NCI-H82 treated with DMSO at 0.1 percent for 48 hours (cell line): ENCODE measurements at regions not wholly inside any gene's neighbourhood (a gene's known extent, or its start where the extent isn't known, plus 50 kb on each side); places are given as distances from the start of the nearest gene placed in this dataset.
A peak's percentile ranks its signal among the peaks of the same experiment; 100 is the strongest.
"Not testable (repeated sequence)": the region's sequence is repeated elsewhere in the genome, so short reads cannot be mapped to it uniquely, and the experiment has no call there.

Source experiments
- DNase-seq: peaks from one replicate; lab custom pipeline; 2025; ENCODE audit not compliant: unreplicated experiment; lab: John Stamatoyannopoulos, UW

DNA sequence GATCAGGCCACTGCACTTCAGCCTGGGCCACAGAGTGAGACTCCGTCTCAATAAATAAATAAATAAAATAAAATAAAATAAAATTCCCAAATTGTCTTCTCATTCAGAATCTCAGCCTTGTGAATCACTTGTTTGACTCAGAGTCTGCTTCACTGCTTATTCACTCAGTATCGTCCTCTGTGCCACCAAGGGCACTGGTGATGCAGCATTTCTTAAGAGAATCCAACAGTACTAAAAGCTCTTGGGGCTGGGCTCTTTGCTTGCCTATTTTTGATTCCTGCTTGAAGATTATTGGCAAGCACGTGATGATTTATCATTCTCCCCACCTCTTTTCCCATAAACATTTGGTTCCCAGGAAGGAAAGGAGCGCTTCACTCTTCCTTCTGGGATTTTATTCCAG lies 54.8 kb upstream of the HMGB1 start:
- DNase-seq, result no peak

DNA sequence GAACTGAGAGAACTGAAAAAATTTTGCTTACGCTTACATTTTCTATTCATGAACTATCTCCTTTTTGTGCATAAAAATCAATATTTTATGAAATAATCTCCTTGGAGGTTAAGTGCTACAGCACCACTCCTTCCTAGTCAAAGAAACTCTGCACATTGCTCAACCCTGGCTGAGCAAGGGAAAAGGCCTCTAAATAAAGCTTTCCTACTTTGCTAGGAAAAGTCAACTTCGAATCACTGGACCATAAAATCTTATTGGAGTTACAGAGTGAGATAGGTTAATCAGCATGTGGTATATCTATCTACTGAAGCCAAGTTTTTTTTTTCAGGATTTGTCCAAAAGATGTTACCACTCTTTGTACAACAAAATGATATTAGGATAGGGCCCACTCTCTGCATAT lies 57.5 kb upstream of the HMGB1 start:
- DNase-seq, result peak; percentile 60

DNA sequence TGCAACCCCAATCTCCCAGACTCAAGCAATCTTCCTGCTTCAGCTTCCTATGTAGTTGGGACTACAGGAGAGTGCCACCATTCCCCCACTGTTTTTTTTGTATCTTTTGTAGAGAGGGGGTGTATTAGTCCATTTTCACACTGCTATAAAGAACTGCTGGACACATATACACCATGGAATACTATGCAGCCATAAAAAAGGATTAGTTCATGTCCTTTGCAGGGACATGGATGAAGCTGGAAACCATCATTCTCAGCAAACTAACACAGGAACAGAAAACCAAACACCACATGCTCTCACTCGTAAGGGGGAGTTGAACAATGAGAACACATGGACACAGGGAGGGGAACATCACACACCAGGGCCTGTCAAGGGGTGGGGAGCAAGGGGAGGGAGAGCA lies 58.1 kb upstream of the HMGB1 start:
- not testable (repeated sequence) for DNase-seq

DNA sequence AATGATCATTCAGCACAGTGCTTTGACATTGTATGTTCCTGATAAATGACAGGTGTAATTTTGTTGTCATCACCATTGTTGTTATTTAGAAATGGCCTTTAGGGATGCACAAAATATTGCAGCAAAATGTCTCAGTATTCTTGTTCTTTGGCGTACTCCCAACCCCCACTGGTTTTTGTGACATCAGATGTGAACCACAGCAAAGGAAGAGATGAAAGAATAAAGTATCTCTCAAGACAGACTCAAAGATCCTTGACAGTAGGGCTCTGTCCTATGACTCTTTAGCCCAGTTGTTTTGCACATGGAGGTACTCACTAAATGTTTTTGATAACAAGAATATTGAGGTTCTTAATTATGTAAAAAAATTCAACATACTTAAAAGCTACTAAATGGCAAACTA lies 59.5 kb upstream of the HMGB1 start:
- peak; percentile 44 for DNase-seq

DNA sequence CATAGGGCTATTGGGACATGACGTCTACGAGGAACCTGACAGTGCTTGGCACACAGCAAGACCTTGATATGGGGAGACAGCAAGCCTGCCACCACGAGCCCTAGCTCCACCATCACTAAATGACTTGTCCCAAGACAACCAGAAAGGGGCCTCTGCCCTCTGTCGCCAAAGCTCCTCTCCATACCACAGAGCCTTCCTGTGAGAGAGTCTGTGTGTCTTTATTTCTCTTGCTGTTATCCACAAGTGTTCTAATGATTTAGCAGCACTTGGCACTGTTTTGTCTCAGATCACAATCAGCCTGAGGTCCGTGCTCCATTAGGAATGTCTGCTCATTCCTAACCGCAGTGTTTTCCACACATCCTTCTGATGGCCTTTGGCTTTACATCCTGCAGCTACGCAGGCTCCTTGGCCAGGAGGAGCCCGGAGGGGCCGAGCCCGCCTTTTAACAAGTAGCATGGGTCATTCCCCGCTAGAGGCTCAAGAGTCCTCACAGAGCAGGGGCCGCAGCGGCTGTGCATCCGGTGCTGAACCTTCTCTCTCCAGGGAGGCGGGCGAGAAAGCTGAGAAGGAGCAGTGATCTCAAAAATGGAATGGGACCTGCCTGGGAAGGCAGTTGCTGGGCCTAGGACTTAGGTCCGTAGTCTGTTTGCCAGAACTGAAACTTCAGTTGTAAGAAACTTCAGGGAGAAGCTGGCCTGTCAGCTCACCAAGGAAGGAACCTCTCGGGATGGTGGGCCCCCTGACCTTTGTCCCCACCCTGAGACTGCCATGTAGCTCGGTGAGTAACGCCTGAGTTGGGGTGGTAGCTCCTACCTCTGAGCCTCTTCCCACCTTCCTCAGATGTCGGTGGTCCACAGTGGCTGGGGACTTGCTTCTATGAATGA lies 61.1 kb upstream of the HMGB1 start:
- DNase-seq, result no peak

DNA sequence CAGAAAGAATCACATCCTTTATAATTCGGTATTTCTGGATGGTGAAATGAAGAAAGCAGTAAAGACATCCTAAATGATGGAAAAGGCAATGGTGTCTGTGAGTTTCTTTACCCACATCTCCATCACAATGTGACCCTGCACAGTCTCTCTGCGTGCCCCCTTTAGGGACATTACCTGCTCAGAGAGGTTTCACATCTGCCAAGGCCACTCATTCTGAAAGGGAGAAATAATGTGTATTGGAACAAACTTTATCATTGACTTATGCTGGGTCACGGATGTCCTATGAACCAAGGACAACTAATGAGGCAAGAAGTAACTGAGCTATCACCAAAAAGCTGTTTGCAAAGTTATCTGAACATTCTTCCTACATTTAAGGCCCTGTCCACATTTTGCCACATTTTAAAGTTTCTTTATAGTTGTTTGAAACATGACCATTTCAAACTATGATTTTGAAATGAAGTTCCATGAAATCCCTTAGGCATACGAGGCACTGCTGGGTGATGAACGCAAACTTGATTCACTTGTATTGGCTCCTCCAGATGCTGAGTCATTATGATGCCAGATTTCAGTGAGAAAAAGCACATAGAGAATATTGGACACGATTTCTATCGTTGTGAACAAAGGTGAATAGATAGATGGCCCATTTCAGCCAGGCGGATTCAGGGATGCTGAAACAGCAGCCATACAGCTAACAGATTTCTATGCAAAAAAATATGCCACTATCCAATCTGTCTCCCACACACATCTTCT lies 63.5 kb upstream of the HMGB1 start:
- no peak for DNase-seq

DNA sequence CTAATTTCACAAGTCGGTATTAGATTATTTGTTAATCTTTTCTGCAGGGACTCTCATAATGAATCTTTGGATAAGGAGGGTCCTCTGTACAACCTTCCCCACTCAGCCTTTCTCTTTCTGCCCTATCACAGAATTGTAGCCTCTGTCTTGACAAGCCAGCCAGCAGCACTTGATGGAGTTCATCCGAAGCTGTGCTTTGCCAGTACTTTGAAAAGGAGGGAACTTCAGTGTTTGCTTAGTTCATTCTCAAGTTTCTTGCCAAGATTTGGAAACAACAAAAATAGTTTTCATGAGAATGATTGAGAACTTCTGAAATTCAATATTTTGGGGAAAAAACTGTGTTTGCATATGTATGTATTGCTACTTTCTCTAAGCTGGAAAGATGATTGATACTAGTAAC lies 69.3 kb upstream of the HMGB1 start:
- no peak for DNase-seq

DNA sequence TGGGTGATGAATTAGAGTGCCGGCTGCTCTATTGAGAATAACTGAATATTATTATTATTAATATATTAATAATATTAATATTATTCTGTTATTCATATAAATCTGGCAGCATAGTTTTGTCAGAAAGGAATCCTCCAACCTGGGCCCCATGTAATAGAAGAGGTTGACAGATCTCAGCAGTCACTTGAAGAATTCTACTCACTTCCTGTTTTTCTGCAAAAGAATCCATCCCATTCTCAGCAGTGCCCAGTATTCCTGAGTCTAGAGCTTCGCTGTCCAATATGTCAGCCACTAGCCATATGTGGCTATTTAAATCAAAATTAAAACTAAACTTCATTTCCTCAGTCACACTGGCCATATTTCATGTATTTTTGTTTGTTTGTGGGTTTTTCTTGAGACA lies 72.4 kb upstream of the USPL1 start:
- no peak for DNase-seq

DNA sequence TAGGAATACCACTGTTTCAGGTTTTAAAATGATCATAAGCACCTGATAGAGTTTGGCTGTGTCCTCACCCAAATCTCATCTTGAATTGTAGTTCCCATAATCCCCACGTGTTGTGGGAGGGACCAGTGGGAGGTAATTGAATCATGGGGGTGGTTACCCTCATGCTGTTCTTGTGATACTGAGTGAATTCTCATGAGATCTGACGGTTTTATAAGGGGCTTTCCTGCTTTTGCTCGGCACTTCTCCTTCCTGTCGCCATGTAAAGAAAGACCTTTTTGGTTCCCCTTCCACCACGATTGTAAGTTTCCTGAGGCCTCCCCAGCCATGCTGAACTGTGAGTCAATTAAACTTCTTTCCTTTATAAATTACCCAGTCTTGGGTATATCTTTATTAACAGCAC lies 69.7 kb upstream of the USPL1 start:
- DNase-seq, result not testable (repeated sequence)

DNA sequence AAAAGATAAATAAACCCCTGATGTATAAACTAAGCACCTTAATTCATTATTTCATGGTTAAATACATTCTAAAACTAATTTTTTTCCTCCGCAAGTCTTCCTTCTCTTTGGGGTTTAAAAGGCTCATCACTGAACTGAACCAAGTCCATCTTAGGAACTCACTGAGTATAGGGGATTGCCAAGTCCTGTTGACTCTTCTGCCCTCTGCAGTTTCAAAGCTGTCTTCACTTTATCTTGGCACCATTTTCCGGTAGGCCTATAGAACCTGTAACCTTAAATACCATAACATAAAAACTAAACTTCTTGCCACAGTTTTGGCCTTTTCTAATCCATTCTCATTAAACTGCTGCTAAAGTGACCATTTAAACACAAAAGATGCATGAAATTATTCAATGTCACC lies 66.5 kb upstream of the USPL1 start:
- peak; percentile 45 for DNase-seq

DNA sequence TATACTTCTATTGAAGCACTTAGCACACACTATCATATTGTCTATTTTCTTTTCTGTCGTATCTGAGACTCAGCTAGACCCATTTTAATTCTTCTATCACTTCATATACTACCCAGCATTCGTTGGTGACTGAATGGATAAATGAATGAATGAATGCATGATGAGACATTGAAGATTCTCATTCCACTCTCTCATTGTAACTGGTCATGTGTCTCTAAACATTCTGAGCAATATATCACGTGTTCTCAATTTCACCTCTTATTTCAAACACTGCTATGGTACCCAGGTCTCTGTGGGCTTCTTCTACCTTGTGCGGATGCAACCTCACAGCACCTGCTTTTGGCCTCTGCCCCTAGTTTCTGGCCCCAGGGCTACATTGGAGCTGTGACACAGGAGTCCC lies 65.2 kb upstream of the USPL1 start:
- DNase-seq, result no peak

DNA sequence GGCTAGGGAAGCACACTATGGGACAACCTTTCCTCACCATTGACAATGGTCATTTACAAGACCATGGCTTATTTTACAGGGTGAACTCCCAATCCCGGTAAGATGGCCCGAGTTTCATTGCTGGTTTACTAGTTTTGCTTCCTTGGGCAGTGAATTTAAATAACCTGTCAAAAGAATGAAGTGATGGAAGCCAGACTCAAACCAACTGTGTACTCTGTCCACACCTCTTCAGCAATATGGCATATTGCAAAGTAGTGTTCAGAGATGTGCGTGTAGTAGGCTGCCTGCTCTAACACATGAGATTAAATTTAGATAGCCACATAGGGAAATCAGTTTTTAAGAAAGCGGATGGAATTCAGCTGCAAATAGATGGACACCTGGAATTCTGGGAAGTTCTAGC lies 58.4 kb upstream of the USPL1 start:
- DNase-seq, result no peak

DNA sequence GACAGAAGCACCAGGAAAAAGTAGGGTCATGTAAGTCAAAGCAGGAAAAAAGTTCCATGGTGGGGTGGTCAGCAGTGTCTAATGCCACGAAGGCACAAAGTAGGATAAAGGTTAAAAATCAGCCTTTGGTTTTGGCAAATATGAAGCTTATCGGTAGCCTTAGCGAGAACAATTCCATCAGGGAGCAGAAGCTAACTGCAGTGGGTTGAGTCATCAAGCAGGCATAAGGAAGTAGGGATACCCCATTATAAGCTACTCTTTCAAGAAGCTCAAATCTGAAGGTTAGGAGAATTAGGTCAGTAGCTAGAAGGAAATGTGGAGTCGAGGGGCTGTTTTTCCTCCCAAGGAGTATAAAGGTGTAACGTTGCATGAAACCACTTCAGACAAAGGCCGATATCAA lies 57.5 kb upstream of the USPL1 start:
- DNase-seq, result no peak

DNA sequence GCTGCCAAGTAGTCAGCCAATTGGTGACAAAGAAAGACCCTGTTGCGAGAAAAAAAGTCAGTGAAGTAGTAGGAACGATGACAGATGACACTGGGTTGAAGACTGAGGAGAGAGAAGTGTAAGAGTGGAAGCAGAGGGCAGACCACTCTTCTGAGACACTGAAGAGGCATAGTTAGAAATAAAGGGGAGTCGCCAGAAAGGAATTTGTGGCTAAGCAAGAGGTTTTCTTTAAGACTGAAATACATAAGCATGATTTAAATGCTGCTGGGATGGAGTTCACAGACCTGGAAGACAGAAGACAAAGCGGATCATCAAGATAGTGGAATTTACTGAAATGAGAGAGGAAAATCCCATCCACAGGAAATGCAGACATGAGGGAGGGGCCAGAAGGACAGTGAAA lies 56.2 kb upstream of the USPL1 start:
- no peak for DNase-seq

DNA sequence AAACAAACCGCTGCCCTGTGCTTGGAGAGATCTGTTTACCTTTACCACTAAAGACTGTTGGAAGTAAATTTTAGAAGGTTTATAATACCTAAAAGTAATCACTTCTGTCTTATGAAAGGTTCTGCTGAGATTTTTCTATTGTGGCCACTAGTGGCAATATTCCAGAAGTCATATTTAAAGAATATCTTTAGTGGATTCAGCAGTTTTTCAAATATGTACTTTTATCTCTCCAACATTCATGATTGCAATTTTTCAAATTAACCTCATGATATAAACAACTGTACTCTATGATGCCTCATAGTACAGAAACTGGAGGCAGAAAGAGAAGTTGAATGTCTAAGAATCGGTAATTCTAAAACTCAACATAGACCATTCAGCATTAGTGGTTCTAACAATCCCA lies 53.2 kb upstream of the USPL1 start:
- no peak for DNase-seq

DNA sequence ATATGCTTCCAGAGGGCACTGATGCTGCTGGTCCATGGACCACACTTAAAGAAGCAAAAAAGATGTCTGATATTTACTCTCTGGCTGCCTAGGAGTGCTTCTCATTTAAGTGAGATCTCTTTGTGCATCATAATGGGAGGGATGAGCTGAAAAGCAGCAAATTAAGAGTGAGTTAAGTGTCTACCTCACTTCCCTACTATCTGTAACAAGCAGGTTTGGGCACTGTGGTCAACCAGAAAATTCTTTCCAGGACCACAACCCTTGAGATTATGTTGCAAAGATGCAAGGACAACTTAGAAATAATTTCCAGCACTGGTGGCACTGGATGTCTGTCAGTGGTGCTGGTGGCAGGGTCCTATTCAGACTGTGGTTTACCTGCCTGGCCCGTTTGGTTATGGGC lies 52.1 kb upstream of the USPL1 start:
- no peak for DNase-seq

DNA sequence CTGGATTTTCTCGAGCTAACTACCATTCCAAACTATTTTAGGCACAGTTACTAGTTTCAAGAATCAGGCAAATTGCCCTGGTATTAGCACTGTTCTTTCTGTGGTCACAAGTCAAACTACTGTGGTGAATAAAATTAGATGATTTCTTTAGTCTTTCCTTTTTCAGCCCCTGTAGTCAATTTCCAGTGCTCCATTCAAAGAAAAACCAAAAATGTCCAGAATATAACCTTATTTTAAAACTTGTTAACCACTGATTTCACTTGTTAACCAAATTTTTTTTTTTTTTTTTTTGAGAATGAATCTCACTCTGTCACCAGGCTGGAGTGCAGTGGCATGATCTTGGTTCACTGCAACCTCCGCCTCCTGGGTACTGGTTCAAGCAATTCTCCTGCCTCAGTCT lies 50.6 kb upstream of the USPL1 start:
- no peak for DNase-seq
